HUES64 (cell line): ENCODE measurements at regions not wholly inside any gene's neighbourhood (a gene's known extent, or its start where the extent isn't known, plus 50 kb on each side); places are given as distances from the start of the nearest gene placed in this dataset.

Experiments used
- H3K27ac ChIP-seq: 2 replicates; pipeline ENCODE4 v1.7.0; 2013; ENCODE audit warnings: low read depth, low read length, inconsistent platforms
- H3K27me3 ChIP-seq: 2 replicates; pipeline ENCODE4 v1.6.1; 2013; ENCODE audit warnings: mild to moderate bottlenecking, low read length; ENCODE audit not compliant: insufficient read depth
- H3K36me3 ChIP-seq: 2 replicates; pipeline ENCODE4 v1.6.1; 2013; ENCODE audit warnings: mild to moderate bottlenecking, low read length; ENCODE audit not compliant: insufficient read depth
- H3K4me1 ChIP-seq: 2 replicates; pipeline ENCODE4 v1.6.1; 2013; ENCODE audit warnings: mild to moderate bottlenecking, low read length, moderate library complexity; ENCODE audit not compliant: insufficient read depth
- H3K4me3 ChIP-seq: 2 replicates; pipeline ENCODE4 v1.5.1; 2013; ENCODE audit warnings: mild to moderate bottlenecking, low read length, moderate library complexity
- H3K9ac ChIP-seq: 2 replicates; pipeline ENCODE4 v1.6.1; 2013; ENCODE audit warnings: mild to moderate bottlenecking, low read depth, low read length
- H3K9me3 ChIP-seq: 2 replicates; pipeline ENCODE4 v1.6.1; 2013; ENCODE audit warnings: low read depth, low read length; ENCODE audit not compliant: insufficient read depth
- WGBS: fragments of 150-250, 120-280 bp; methylation state at CpG from one replicate; pipeline ENCODE4 v1.1.7; 2013; ENCODE audit warnings: missing lambda C conversion rate; 5-methylcytosine and 5-hydroxymethylcytosine counted together

DNA sequence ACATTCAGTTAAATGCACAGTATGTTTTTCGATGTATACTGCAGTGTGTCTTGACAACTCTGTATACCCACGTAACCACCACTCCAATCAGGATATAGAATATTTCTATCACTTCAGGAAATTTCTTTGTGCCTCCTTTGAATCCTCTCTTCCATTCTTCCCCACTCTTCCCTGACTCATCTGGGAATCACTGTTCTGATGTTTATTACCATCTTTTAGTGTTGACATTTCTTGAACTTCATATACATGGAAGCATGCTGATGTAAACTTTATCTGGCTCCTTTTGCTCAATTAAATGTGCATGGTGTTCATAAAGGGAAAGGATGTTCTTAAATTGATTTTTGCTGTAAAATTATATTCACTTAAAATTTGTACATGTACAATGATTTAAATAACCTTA, 319.9 kb downstream of the PCDH7 start:
- Histone ChIP-seq H3K9ac (no peak overlapping the region), H3K36me3 (no peaks in the 10 kb centered on the region), H3K4me3 (no peak overlapping the region), H3K27me3 (no peaks in the 10 kb centered on the region), H3K9me3 (no peaks in the 10 kb centered on the region), H3K4me1 (peaks cover 48% of the 10 kb centered on the region), H3K27ac (no peak overlapping the region)
- 63% methylated on average over 2 of the region's 2 CpGs for whole genome bisulfite sequencing

- H3K27ac ChIP-seq: no peak overlapping the region
- no peak overlapping the region for H3K9ac ChIP-seq
- H3K27me3 ChIP-seq: no peaks in the 10 kb centered on the region
- 35% methylated on average over 3 of the region's 3 CpGs for WGBS
- H3K9me3 ChIP-seq: no peaks in the 10 kb centered on the region
- peaks cover 54% of the 10 kb centered on the region for H3K4me1 ChIP-seq
- H3K4me3 ChIP-seq: no peak overlapping the region
- no peaks in the 10 kb centered on the region for H3K36me3 ChIP-seq
These were observed 321.2 kb downstream of the PCDH7 start for GRCh38 chr4:31041385-31041784.

DNA sequence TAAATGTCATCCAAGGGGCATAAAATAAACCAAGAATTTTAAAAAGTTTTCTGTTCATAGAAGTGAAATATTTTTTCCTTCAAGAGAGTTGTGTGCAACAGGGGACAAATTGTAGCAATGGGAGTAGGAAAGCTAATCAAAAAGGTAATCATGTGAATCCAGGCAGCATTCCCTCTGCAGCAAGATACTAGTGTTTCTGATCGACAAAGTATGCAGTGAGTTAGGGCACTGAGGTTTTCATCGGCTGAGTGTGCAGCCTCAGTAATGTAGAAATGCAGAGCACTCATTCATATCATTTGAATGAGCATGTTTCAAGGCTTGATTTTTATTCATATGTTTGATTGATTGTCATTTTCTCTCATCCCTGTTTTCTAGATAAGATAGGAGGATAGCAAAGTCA, 321.7 kb downstream of the PCDH7 start:
- no peaks in the 10 kb centered on the region for H3K27me3 ChIP-seq
- H3K27ac ChIP-seq: no peak overlapping the region
- H3K4me3 ChIP-seq: no peak overlapping the region
- H3K9ac ChIP-seq: no peak overlapping the region
- peaks cover 54% of the 10 kb centered on the region for H3K4me1 ChIP-seq
- H3K36me3 ChIP-seq: no peaks in the 10 kb centered on the region
- WGBS: 77% methylated on average over 2 of the region's 2 CpGs
- no peaks in the 10 kb centered on the region for H3K9me3 ChIP-seq

GRCh38 chr4:31043382-31044062, 323.4 kb downstream of the PCDH7 start:
- peak overlapping the region; percentile 53; the same call in 1 of the 2 replicates for H3K27ac ChIP-seq
- no peaks in the 10 kb centered on the region for H3K36me3 ChIP-seq
- peaks cover 54% of the 10 kb centered on the region for H3K4me1 ChIP-seq
- 19% methylated on average over 1 of the region's 1 CpG for WGBS
- no peak overlapping the region for H3K9ac ChIP-seq
- no peaks in the 10 kb centered on the region for H3K27me3 ChIP-seq
- no peaks in the 10 kb centered on the region for H3K9me3 ChIP-seq
- H3K4me3 ChIP-seq: no peak overlapping the region

DNA sequence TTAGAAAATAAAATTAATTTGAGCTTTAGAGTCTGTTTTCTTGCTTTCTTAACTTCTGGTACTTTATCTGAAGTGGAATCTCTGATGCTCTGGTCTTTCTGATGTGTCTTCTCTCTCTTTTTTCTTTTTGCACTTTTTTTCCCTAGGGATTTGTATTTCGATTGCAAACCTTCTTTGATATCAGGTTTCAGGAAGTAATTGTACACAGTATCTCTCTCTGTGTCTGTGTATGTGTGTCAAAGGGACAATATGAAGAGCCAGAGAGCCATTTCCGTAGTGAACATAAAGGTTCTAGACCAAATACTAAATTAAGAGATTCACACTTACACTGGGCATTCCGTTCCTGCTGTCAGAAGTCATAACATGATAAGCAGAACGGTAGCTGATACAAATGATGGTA, 325.0 kb downstream of the PCDH7 start:
- Histone ChIP-seq H3K9me3 (no peaks in the 10 kb centered on the region), H3K27ac (no peak overlapping the region), H3K27me3 (no peaks in the 10 kb centered on the region), H3K4me3 (no peak overlapping the region), H3K9ac (no peak overlapping the region), H3K36me3 (no peaks in the 10 kb centered on the region), H3K4me1 (peaks cover 54% of the 10 kb centered on the region)
- 92% methylated on average over 4 of the region's 4 CpGs for WGBS

DNA sequence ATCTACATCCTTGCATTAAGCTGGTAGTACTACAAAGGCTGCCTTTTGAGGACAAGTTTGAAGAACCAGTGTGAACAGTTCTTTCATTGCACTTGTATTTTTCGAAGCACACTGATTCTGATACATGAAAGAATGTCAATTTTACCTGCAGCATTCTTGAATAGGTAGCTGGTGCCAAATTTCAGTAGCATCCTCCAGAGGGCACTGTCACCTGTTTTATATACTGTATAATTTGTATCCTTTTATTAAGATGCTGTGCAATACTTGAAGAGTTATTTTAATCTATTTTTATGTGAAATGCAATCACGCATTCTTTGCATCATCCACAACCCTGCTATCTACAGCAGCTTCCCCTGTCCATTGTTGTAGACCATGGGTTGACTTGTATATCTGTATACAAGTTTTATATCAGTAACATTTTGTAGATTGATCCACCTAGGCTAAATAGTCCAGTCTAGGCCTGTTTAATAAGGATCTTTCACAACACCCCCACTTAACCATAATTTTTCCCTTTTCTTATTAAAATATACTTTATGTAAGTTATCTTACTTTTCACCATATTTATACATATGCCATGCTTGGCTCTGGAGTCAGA, 325.7 kb downstream of the PCDH7 start:
- no peaks in the 10 kb centered on the region for H3K9me3 ChIP-seq
- WGBS: 84% methylated on average over 1 of the region's 2 CpGs
- H3K4me3 ChIP-seq: no peak overlapping the region
- peaks cover 48% of the 10 kb centered on the region for H3K4me1 ChIP-seq
- no peaks in the 10 kb centered on the region for H3K27me3 ChIP-seq
- H3K36me3 ChIP-seq: no peaks in the 10 kb centered on the region
- no peak overlapping the region for H3K27ac ChIP-seq
- H3K9ac ChIP-seq: no peak overlapping the region

GRCh38 chr4:31051151-31051550, 331.0 kb downstream of the PCDH7 start:
- Histone ChIP-seq H3K9me3 (no peaks in the 10 kb centered on the region), H3K36me3 (no peaks in the 10 kb centered on the region), H3K4me3 (no peak overlapping the region), H3K27me3 (no peaks in the 10 kb centered on the region), H3K27ac (no peak overlapping the region), H3K4me1 (no peaks in the 10 kb centered on the region), H3K9ac (no peak overlapping the region)

GRCh38 chr4:31051565-31051964, 331.4 kb downstream of the PCDH7 start:
- WGBS: no CpG with 5 or more reads among the region's 3 CpGs
- H3K9ac ChIP-seq: no peak overlapping the region
- H3K4me3 ChIP-seq: no peak overlapping the region
- no peaks in the 10 kb centered on the region for H3K9me3 ChIP-seq
- H3K27ac ChIP-seq: no peak overlapping the region
- no peaks in the 10 kb centered on the region for H3K27me3 ChIP-seq
- no peaks in the 10 kb centered on the region for H3K4me1 ChIP-seq
- no peaks in the 10 kb centered on the region for H3K36me3 ChIP-seq

- Histone ChIP-seq H3K36me3 (no peaks in the 10 kb centered on the region), H3K4me3 (no peak overlapping the region), H3K27ac (no peak overlapping the region), H3K4me1 (no peaks in the 10 kb centered on the region), H3K9ac (no peak overlapping the region), H3K27me3 (no peaks in the 10 kb centered on the region), H3K9me3 (no peaks in the 10 kb centered on the region)
- WGBS: 100% methylated on average over 1 of the region's 1 CpG
These were observed 332.4 kb downstream of the PCDH7 start for GRCh38 chr4:31052519-31052918.

- Histone ChIP-seq H3K27me3 (no peaks in the 10 kb centered on the region), H3K9me3 (no peaks in the 10 kb centered on the region), H3K36me3 (no peaks in the 10 kb centered on the region), H3K9ac (no peak overlapping the region), H3K4me3 (no peak overlapping the region), H3K4me1 (no peaks in the 10 kb centered on the region), H3K27ac (no peak overlapping the region)
- WGBS: 93% methylated on average over 2 of the region's 2 CpGs
These were observed 333.3 kb downstream of the PCDH7 start for GRCh38 chr4:31053451-31053850.

GRCh38 chr4:31054295-31054694, 334.1 kb downstream of the PCDH7 start:
- Histone ChIP-seq H3K4me3 (no peak overlapping the region), H3K9me3 (no peaks in the 10 kb centered on the region), H3K27ac (no peak overlapping the region), H3K27me3 (no peaks in the 10 kb centered on the region), H3K9ac (no peak overlapping the region), H3K4me1 (no peaks in the 10 kb centered on the region), H3K36me3 (no peaks in the 10 kb centered on the region)
- WGBS: 100% methylated on average over 2 of the region's 2 CpGs

GRCh38 chr4:31058656-31059055, 338.5 kb downstream of the PCDH7 start:
- H3K27ac ChIP-seq: no peak overlapping the region
- H3K9me3 ChIP-seq: no peaks in the 10 kb centered on the region
- H3K27me3 ChIP-seq: no peaks in the 10 kb centered on the region
- H3K36me3 ChIP-seq: no peaks in the 10 kb centered on the region
- H3K9ac ChIP-seq: no peak overlapping the region
- H3K4me1 ChIP-seq: no peaks in the 10 kb centered on the region
- WGBS: 89% methylated on average over 2 of the region's 2 CpGs
- H3K4me3 ChIP-seq: no peak overlapping the region
